Lower leg skin (tissue), 4 donors: ENCODE measurements at regions not wholly inside any gene's neighbourhood (a gene's known extent, or its start where the extent isn't known, plus 50 kb on each side); places are given as distances from the start of the nearest gene placed in this dataset.

Source experiments
- DNase-seq, 2 donors: peaks; one replicate each; pipeline ENCODE4 v3.0.0-alpha.2; 2019; ENCODE audit warnings: low spot score in 2 of 2
- H3K4me3 ChIP-seq: fragments of 200-600 bp; sonication (generic); 2 replicates; pipeline ENCODE4 v1.5.1; 2017; ENCODE audit warnings: mild to moderate bottlenecking, low read depth; ENCODE audit not compliant: poor library complexity, severe bottlenecking
- POLR2A ChIP-seq, 2 donors: fragments of 450-650 bp; IDR thresholded peaks; one replicate each; pipeline ENCODE4 v1.6.1; 2016 to 2017; ENCODE audit warnings: antibody characterized with exemption in 2 of 2, mild to moderate bottlenecking in 1 of 2, moderate library complexity in 1 of 2
- WGBS, 2 donors: methylation state at CpG; one replicate each; pipeline ENCODE4 v1.1.5; 2018; 5-methylcytosine and 5-hydroxymethylcytosine counted together
- intact Hi-C: fragments of 100-400 bp; cut with DNase I; formaldehyde crosslinking; loops from one replicate; pipeline ENCODE4 v1.15.0; 2023; ENCODE audit warnings: low total_unique reads
- TF ChIP-seq, protein P1 (sequence below), 3 donors: fragments of 450-650 bp; IDR thresholded peaks; one replicate each; pipeline ENCODE4 v1.5.1; 2016; ENCODE audit warnings: antibody characterized with exemption in 3 of 3, mild to moderate bottlenecking in 3 of 3, moderate library complexity in 2 of 3

DNA sequence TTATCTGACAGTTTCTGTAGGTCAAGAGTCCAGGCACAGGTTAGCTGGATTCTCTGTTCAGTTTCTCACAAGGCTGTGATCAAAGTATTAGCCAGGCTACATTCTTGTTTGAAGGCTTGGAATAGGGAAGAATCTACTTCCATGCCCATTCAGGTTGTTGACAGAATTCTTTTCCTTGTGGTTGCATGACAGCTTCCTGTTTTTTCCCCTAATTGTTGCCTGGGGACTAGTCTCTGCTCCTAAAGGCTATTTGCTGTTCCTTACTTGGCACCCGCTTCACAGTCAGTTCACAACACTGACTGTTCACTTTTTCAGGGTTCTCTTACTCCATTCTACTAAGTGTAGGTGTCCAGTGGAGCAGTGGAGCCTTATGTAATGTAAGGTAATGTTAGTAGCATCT lies 115.4 kb upstream of the GBE1 start:
- H3K4me3 ChIP-seq = no peak overlapping the region
- intact Hi-C loops = no loop called here
- 54 to 71% methylated on average over 1 of the region's 1 CpG for WGBS, 2 donors
- no peak for DNase-seq
- no peak for TF ChIP-seq POLR2A (IDR thresholded peaks at IDR 0.05)
- TF ChIP-seq, protein P1, sequence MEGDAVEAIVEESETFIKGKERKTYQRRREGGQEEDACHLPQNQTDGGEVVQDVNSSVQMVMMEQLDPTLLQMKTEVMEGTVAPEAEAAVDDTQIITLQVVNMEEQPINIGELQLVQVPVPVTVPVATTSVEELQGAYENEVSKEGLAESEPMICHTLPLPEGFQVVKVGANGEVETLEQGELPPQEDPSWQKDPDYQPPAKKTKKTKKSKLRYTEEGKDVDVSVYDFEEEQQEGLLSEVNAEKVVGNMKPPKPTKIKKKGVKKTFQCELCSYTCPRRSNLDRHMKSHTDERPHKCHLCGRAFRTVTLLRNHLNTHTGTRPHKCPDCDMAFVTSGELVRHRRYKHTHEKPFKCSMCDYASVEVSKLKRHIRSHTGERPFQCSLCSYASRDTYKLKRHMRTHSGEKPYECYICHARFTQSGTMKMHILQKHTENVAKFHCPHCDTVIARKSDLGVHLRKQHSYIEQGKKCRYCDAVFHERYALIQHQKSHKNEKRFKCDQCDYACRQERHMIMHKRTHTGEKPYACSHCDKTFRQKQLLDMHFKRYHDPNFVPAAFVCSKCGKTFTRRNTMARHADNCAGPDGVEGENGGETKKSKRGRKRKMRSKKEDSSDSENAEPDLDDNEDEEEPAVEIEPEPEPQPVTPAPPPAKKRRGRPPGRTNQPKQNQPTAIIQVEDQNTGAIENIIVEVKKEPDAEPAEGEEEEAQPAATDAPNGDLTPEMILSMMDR (IDR thresholded peaks at IDR 0.05) = no peak

DNA sequence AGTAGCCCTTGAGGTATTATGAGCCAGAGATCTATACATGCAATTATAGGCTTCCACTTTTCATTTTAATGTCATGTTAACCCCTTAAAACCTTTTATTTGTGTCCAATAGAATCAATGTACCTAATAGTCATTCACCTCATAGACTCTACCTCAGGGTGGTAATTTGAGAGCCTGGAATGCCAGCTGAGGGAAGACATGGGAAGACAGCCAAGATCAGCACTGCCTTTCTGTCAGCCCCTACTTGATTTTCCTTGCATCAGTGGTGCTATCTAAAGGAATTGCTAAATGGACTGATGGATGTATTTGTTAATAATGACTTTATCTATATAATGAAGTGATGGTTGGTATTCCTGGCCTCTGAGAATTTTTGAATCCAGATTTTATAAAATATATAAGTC lies 113.3 kb upstream of the GBE1 start:
- intact Hi-C loops = no loop called here
- DNase-seq = no peak
- no peak overlapping the region for H3K4me3 ChIP-seq
- TF ChIP-seq, protein P1 (IDR thresholded peaks at IDR 0.05) = no peak
- TF ChIP-seq POLR2A (IDR thresholded peaks at IDR 0.05) = no peak

DNA sequence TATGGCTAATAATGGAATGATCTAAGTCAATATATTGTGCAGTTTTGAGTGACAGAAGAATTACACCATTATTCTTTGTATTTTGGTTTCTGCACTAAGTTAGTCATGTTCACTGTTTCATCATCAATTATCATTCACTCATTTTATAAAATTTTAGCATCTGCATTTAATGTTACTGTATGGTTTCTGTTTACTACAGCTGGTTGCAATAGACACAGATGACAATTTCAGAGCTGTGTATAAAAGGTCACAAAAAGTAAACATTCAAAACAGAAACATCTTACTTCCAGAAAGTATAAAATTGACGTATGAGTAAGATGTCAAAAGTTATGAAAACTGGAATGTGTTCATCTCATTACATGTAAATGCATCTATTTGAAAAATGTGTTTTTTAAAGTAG lies 111.1 kb upstream of the GBE1 start:
- no peak for DNase-seq
- intact Hi-C loops = no loop called here
- no peak overlapping the region for H3K4me3 ChIP-seq
- WGBS, 2 donors = 38 to 66% methylated on average over 1 of the region's 1 CpG
- TF ChIP-seq, protein P1 (IDR thresholded peaks at IDR 0.05) = no peak
- TF ChIP-seq POLR2A (IDR thresholded peaks at IDR 0.05) = no peak

DNA sequence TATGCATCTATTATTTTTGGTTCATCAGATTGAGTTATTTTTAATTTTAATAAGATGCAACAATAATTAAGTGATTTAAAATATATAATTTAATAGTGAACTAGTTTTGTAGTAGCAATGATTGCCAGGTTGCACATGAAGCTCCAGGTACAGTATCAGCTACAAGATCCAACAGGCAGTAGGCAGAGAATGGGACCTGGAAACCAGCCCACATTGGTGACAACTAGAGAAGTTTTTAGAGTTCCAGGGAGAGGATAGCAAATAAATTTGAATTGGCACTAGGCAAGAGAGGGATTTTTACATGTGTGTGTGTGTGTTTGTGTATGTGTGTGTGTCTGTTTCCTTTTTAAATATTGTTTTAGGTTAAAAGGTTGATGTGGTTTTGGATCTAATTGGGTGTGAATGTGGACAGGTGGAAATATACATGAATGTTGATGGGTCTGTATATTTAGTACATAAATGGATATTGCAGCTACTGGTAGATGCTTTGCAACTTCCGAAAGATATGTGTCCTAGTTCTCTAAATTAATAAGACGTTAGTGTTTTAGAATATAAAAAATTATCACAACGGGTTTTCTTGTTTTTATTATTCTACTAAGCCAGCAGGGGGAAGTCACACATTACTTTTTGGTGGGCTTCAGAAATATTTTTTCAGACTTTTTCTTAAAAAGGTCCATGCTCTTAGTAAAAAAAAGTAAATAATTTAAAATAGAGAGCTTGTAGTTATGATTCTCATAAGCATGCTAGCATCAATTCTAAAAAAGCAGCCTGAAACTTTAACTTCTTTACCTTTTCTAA lies 110.1 kb upstream of the GBE1 start:
- no peak for TF ChIP-seq POLR2A (IDR thresholded peaks at IDR 0.05)
- TF ChIP-seq, protein P1 (IDR thresholded peaks at IDR 0.05) = no peak
- 37 to 48% methylated on average over 3 of the region's 3 CpGs for WGBS, 2 donors
- no peak for DNase-seq
- no peak overlapping the region for H3K4me3 ChIP-seq
- intact Hi-C loops = no loop called here

DNA sequence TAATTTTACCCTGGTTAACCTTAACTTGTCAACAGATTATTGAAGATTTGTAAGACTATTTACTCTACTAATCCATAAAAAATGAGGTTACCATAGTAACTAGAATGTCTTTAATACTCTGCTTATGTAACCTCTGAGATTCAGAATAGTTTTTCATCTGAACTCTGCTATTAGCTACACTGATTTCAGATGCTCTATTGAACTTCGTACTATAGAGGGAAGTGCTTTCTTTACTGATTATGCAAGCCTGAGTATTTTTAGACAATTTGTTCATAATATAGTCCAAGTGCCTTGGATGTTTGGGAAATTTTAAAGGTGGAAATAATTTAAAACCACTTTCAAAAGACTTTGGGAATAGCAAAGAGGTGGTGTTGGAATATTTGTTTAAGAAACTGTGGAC lies 107.9 kb upstream of the GBE1 start:
- TF ChIP-seq, protein P1 (IDR thresholded peaks at IDR 0.05) = no peak
- no peak for TF ChIP-seq POLR2A (IDR thresholded peaks at IDR 0.05)
- intact Hi-C loops = no loop called here
- no peak overlapping the region for H3K4me3 ChIP-seq
- WGBS, 2 donors = 43 to 48% methylated on average over 1 of the region's 1 CpG
- no peak for DNase-seq

DNA sequence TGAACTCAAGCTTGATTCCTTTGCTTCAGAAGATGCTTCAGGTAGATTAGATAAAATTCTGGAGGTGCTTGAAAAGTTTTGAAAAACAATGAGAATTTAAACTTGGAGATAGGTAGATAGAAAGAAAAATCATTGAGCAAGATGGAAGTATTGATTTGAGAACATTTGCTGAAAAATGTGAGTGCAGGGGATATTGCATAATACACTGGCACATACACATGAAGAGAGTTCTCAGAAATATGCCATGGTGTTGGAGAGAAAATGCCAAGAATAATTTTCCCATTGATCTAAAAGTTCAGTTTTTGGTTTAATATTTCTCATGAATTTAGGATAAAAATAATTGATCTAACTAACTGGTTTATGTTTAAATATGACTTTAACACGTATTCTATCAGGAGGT lies 107.2 kb upstream of the GBE1 start:
- WGBS, 2 donors = 86% methylated on average over 1 of the region's 1 CpG
- TF ChIP-seq, protein P1 (IDR thresholded peaks at IDR 0.05) = no peak
- no peak for TF ChIP-seq POLR2A (IDR thresholded peaks at IDR 0.05)
- DNase-seq = no peak
- intact Hi-C loops = no loop called here
- no peak overlapping the region for H3K4me3 ChIP-seq
